Natural killer cell (primary cell): ENCODE measurements at regions not wholly inside any gene's neighbourhood (a gene's known extent, or its start where the extent isn't known, plus 50 kb on each side); places are given as distances from the start of the nearest gene placed in this dataset.
A peak's percentile ranks its signal among the peaks of the same experiment; 100 is the strongest.

ENCODE experiments used
- ATAC-seq, 3 donors: fragments of 150-1000 bp in 2 of 3; fragments of 200-7000 bp in 1 of 3; cut with Tn5 transposase; 1 replicate in 1 of 3; 2 replicates in 2 of 3; pipeline ENCODE4 v1.10.0; 2021; ENCODE audit warnings: mild to moderate bottlenecking in 2 of 3, moderate library complexity in 2 of 3
- DNase-seq, 2 donors: peaks; one replicate each; pipeline versions ENCODE4 v3.0.0 to v3.0.0-alpha.2; 2013 to 2021; ENCODE audit warnings: mixed read lengths in 1 of 2
- H3K27ac ChIP-seq: one replicate; pipeline ENCODE4 v1.5.1; 2013; ENCODE audit warnings: mild to moderate bottlenecking, low read length
- H3K27me3 ChIP-seq: one replicate; pipeline ENCODE4 v1.6.1; 2013; ENCODE audit warnings: low read length; ENCODE audit not compliant: control insufficient read depth, insufficient read depth
- H3K36me3 ChIP-seq: one replicate; pipeline ENCODE4 v1.6.1; 2013; ENCODE audit warnings: low read length; ENCODE audit not compliant: control insufficient read depth, insufficient read depth
- H3K4me1 ChIP-seq: one replicate; pipeline ENCODE4 v1.6.1; 2013; ENCODE audit warnings: low read length; ENCODE audit not compliant: control insufficient read depth, insufficient read depth
- H3K4me3 ChIP-seq: one replicate; pipeline ENCODE4 v1.5.1; 2013; ENCODE audit warnings: low read length
- H3K9me3 ChIP-seq: one replicate; pipeline ENCODE4 v1.6.1; 2013; ENCODE audit warnings: low read length; ENCODE audit not compliant: control insufficient read depth, insufficient read depth
- H3K27ac Mint-ChIP-seq, 2 donors: one replicate each; pipeline ENCODE4 v1.8.0; 2022; ENCODE audit warnings: mild to moderate bottlenecking in 2 of 2, mixed read lengths in 2 of 2, moderate library complexity in 1 of 2
- H3K27me3 Mint-ChIP-seq, 2 donors: one replicate each; pipeline ENCODE4 v1.8.0; 2022; ENCODE audit warnings: low read depth in 2 of 2, mixed read lengths in 2 of 2
- H3K36me3 Mint-ChIP-seq: one replicate; pipeline ENCODE4 v1.8.0; 2022; ENCODE audit warnings: mixed read lengths
- H3K4me1 Mint-ChIP-seq, 2 donors: one replicate each; pipeline ENCODE4 v1.8.0; 2022; ENCODE audit warnings: mixed read lengths in 2 of 2
- H3K4me3 Mint-ChIP-seq: one replicate; pipeline ENCODE4 v1.8.0; 2022; ENCODE audit warnings: mild to moderate bottlenecking, moderate library complexity, mixed read lengths
- H3K9me3 Mint-ChIP-seq, 2 donors: one replicate each; pipeline ENCODE4 v1.8.0; 2022; ENCODE audit warnings: mixed read lengths in 2 of 2
- CTCF ChIP-seq: fragments of 200-600 bp; IDR thresholded peaks from one replicate; pipeline ENCODE4 v1.8.0; 2022; ENCODE audit warnings: antibody characterized with exemption
- WGBS: methylation state at CpG from one replicate; pipeline ENCODE4 v1.1.7; 2013; ENCODE audit warnings: missing lambda C conversion rate; ENCODE audit not compliant: insufficient coverage; 5-methylcytosine and 5-hydroxymethylcytosine counted together
- intact Hi-C: fragments of 100-400 bp; cut with micrococcal nuclease; formaldehyde crosslinking; loops from one replicate; pipeline ENCODE4 v1.14.2; 2022

- TF ChIP-seq CTCF = no peak
- peaks cover 6 to 14% of the 10 kb centered on the region in 2 donors for H3K4me1 Mint-ChIP-seq
- WGBS = 82% methylated on average over 3 of the region's 3 CpGs
- H3K27me3 Mint-ChIP-seq = peaks cover 0 to 4% of the 10 kb centered on the region in 2 donors
- intact Hi-C loops = no loop called here
- H3K4me3 Mint-ChIP-seq = no peak overlapping the region
- no peak overlapping the region for H3K27ac ChIP-seq
- H3K27ac Mint-ChIP-seq = no peak overlapping the region
- peaks cover 15% of the 10 kb centered on the region for H3K4me1 ChIP-seq
- no peak overlapping the region for H3K4me3 ChIP-seq
- H3K36me3 Mint-ChIP-seq = no peaks in the 10 kb centered on the region
- H3K9me3 Mint-ChIP-seq = no peaks in the 10 kb centered on the region
- ATAC-seq (no peak), DNase-seq (no peak)
- no peaks in the 10 kb centered on the region for H3K36me3 ChIP-seq
- no peaks in the 10 kb centered on the region for H3K27me3 ChIP-seq
- no peaks in the 10 kb centered on the region for H3K9me3 ChIP-seq
Measured at GRCh38 chr2:172328103-172328841, 99.1 kb upstream of the ITGA6 start.

GRCh38 chr2:172329416-172329773 lies 98.0 kb upstream of the ITGA6 start:
- no peaks in the 10 kb centered on the region for H3K9me3 ChIP-seq
- peaks cover 15% of the 10 kb centered on the region for H3K4me1 ChIP-seq
- WGBS = 69% methylated on average over 2 of the region's 2 CpGs
- intact Hi-C loops = no loop called here
- TF ChIP-seq CTCF = no peak
- Mint-ChIP-seq H3K36me3 (no peaks in the 10 kb centered on the region), H3K27me3 (peaks cover 0 to 4% of the 10 kb centered on the region in 2 donors), H3K9me3 (no peaks in the 10 kb centered on the region), H3K27ac (no peak overlapping the region), H3K4me3 (no peak overlapping the region), H3K4me1 (peaks cover 6 to 14% of the 10 kb centered on the region in 2 donors)
- ATAC-seq (no peak), DNase-seq (no peak)
- H3K36me3 ChIP-seq = no peaks in the 10 kb centered on the region
- H3K27me3 ChIP-seq = no peaks in the 10 kb centered on the region
- no peak overlapping the region for H3K4me3 ChIP-seq
- no peak overlapping the region for H3K27ac ChIP-seq

GRCh38 chr2:172329774-172330671 lies 97.4 kb upstream of the ITGA6 start:
- 46% methylated on average over 14 of the region's 14 CpGs for WGBS
- Histone ChIP-seq H3K4me1 (peaks cover 15% of the 10 kb centered on the region), H3K27me3 (no peaks in the 10 kb centered on the region), H3K4me3 (no peak overlapping the region), H3K36me3 (no peaks in the 10 kb centered on the region), H3K27ac (no peak overlapping the region), H3K9me3 (no peaks in the 10 kb centered on the region)
- Mint-ChIP-seq H3K27ac (no peak overlapping the region), H3K36me3 (no peaks in the 10 kb centered on the region), H3K4me3 (no peak overlapping the region), H3K9me3 (no peaks in the 10 kb centered on the region), H3K4me1 (peaks cover 6 to 14% of the 10 kb centered on the region in 2 donors), H3K27me3 (peaks cover 0 to 4% of the 10 kb centered on the region in 2 donors)
- no peak for DNase-seq
- peak in 2 of 3 donors; percentile 45 to 54 for ATAC-seq
- no peak for TF ChIP-seq CTCF
- intact Hi-C loops = no loop called here
